GM19240 (cell line): ENCODE measurements at regions not wholly inside any gene's neighbourhood (a gene's known extent, or its start where the extent isn't known, plus 50 kb on each side); places are given as distances from the start of the nearest gene placed in this dataset.

ENCODE experiments used
- DNase-seq: peaks from one replicate; pipeline ENCODE4 v3.0.0; 2011; ENCODE audit warnings: low spot score; ENCODE audit not compliant: insufficient read length

DNA sequence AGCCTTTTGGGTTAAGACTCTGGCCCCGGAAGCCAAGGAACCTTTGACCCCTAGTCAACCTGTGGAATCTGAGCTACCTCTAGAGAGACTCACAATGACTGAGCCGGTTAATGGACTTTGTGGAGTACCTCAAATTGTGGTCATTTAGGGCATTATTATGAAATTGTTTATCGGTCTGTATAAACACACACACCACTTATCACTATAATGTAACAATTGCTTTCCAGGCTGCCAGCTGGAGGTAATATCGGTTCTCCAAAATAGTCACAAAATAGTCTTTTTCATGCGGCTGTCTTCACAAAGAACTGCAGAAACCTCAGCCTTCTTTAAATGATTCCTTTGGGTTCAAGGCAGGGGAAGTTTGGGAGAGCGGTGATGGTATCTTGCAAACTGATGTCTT, 144.2 kb downstream of the DACT1 start:
- DNase-seq = no peak

DNA sequence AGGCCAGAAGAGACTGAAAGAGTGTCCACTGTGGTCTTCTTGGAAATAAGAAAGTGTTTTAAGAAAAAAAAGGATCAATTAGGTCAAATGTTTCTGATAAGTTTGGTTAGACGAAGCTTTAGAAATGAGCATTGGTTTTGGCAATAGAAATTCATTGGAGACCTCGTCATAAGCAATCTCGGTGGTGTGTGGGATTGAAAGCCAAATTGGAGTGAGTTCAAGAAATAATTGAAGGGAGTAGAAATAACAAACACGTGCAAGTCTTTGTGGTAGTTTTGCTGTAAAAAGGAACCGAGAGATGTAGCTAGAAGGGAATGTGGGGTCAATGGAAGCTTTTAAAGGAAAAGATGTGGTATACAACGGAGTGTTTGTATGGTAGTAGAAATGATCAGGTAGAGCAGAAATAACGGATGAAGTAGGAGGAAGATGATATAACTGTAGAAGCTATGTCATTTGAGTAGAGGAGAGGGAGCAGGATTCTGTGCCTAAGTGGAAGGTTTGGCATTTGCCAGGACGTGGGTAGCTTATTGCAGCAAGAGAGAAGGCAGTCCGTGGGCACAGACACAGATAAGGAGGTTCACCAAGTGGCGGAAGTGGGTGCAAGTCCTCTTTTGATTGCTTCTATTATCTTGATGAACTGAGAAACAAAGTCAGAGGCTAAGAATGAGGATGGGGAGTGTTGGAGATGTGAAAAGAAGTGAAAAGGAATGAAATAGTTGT, 146.2 kb downstream of the DACT1 start:
- no peak for DNase-seq

DNA sequence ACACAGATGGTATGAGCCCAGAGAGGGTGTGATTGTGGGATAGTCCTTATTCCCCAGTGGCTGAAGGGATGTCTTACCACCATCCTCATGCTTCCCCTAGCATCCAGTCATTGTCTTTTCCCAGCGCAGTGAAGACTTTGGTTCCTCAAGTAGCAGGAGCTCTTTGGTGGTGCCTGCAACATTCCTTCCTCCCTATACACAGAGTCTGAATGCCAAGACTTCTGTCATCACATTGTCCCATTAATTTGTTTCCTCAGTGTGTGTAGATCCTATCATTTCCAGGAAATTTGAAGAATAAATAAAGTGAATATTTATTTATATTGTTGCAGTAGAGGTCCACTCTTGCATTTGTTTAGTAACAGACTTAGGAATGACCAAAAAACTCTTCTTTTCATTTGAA, 147.2 kb downstream of the DACT1 start:
- DNase-seq = no peak

DNA sequence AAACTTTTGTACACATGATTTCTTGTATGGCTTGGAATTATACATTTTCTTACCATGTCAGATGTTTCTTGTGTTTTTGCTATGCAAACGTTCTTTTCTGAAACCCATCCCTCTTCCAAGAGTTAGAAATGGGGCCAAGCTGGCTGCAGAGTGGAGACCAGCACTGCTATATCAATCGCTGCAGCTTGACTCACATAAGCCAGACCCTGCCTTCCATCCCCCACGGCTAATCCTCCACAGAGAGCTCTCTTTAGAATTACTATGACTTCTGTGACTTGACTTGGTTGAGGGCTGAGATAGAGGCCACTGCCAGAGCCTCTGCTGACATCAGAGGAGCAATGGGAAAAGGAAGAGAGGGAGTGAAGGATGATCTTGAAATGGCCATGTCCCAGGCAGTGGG, 147.9 kb downstream of the DACT1 start:
- DNase-seq = no peak

DNA sequence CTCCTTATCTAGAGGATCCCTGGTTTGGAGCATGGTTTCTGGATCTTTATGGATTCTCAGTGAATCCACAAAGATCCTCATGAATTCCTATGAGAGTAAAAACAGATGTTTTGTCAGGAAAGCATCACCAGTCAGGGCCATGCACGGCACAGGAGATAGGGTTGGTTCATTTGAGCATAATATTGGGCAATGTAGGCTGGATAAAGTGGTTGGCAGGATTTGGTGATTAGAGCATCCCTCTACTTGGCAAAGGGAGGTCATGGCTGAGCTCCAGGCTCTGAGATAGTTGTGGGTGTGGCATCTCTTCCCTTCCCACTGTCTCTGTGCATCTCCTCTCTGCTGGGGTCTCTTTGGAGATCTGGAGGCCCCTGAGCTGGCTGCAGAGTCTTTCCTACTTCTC, 149.8 kb downstream of the DACT1 start:
- no peak for DNase-seq

DNA sequence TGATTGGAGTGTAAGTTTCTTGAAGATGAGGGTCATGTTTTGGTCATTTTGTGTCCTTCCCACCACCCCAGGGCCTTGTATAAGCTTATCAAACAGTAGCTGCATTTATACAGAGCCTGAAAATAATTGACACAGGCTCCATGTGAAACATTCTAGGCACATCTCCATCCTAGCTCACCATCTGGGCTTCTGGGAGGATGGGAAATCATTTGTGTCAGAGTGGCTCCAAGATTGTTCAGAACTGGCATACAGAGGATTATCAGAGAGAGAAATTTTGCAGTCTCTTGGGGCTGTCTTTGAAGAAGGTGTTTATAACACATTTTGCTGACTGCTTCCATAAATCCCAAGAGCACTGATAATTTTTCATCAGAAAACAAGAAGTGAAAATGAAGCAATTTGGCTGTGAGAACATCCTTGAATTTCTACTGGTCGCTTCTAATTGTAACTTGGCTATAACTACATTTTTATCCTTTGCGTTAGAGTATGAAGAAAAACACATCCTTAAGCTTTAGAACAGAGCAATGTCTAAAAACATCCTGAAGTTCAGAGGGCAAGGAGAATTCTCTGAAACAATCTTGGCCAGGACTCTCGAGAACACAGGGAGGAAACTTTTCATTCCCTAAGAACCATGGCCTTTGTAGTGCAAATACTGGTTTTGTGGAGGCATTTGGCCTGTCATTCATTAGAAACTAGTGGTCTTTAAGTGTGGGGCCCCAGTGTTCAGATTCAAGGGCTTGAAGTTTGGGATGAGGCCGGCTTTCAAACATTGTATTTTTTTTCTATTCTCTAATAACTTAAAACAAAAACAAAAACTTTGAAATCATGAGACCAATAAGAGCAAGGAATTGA, 151.1 kb downstream of the DACT1 start:
- no peak for DNase-seq

DNA sequence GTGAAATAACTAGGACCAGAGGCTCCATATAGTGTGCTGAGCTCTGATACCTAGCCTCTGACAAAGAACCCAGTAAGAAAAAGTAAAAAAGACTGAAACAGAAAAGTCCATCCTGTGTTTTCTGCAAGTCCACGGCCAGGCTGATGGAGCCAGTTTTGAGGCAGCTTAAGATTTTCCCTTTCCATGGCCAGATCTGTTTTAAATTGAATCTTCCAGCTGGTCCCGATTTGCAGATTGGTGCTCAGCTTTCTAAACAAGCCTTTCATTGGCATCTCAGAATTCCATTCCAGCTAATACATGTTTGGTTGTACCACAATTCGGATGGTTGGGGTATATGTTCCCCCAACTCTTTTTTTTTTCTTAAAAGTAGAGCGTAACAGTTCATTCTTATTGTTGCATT, 152.0 kb downstream of the DACT1 start:
- no peak for DNase-seq

DNA sequence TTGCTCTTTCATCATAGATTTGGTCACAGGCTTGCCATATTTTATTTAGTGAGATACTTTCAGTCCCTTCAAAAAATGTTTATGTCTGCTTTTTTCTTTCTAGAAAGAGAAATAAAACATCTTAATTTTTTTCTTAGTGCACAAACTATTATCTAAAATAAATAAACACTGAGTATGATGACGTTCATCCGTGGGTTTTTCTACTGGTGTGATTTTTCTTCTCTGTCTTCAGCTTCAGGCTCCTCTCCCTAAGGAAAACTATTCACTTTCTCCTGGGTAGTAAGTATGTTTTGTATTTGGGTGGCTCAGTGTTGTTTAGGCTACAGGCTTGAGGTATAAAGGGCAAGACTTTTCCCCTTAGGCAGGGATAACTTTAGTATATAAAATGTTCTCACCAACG, 154.7 kb downstream of the DACT1 start:
- no peak for DNase-seq

DNA sequence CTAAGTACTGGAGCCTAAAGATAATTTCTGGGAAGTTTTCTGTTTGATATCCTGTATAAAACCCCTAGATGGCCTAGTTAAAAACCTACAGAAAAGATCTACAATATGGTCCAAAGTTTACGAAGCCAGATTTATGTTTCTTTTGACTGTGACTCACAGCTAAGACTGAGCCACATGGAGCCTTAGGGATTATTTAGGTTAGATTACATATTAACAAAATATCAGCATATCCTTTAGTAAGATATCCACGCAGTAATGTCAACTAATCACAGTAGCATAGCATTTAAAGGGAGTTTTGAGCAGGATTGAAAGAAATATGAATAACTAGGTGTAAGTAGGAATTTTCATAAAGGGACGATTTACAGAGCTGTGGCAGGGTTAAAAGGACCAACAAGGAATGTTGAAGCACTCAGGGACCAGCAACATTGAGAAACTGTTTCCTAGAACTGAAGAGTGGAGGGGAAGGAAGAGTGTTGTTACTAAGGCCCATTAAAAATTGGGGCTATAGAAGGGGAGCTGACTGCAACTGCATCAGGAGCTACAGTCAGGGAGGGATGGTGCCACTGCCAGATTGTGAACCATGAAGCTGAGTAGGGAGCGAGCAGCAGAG, 155.5 kb downstream of the DACT1 start:
- DNase-seq = no peak

DNA sequence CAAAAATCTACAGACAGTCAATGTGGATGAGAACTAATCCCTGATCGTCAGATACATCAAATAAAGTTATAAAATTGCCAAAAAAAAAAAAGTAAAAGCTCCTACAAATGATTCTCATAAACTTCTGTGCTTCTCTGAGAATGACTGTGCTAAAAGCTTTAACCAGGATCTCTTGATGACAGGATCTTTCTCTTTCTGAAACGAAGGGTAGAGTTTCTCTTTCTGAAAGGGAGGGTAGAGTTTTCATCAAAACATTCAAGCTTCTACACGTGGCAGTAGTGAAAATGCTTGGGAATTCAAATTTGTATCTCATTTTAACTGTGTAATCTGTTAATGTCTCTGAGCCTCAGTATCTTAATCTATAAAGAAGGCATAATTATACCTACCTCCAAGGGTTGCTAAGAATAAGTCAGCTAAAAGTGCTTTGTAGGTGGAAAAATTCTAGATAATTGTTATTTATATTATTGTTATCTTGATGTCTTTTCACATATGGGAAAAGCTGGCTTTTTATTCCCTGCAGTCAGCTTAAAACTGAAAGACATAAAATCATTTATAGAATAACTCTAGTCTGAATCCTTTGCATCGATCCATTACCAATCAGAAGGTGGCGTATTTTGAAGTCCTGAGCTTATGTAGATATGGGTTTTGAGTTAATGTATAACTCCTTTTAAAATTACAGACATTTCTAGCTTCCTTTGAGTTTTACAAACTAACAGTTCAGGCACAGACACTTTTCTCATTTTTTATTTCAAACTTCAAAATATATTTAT, 157.4 kb downstream of the DACT1 start:
- DNase-seq = no peak

DNA sequence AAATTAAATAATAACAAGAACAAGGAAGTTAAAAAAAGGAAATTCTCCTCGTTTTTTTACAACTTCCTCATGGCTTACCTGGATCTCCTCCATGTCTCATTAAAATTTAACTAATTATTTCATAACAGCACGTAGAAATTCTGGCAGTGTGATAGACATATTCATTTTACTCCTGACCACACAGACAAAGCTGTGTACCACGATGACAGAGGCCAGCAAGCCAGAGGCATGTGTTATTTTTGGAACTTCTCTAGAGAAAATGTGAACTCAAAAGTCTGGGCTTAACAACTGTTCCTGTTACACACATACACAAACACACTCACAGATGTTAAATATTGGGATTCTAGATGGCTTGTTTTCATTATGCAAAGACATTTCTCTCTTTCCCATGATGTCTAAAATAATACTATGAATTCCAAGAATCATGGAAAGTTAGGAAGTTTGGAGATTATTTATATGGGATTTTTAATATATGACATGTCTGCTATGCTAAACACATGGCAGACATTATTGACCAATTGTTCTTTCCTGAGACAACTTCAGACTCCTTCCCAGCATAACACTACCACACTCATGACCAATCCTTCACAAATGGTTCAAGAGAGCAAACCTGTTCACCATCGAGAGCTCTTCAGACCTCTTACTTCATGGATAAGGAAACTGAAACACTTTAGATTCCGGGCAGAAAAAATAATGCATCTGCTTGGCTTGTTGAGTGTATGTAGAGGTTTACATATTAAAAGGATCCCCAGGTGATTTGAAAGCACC, 158.7 kb downstream of the DACT1 start:
- DNase-seq = no peak

DNA sequence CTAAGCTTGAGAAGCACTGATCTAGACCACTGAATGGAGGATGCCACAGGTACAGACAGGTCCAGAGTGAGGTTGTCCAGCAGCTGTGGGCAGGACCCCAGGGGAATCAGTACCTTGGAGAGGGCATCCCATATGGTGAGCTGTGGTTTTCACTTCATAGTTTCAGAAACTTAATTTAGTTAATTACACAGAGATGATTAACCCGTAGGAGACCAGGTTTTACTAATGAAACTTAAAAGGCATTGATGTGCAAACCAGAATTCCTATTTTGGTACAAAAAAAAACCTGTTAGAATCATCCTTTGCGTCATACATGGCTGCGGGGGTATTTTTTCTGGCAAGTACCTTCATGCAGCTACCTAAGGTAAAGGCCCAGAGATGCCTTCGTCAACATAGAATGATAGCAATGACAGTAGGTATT, 159.3 kb downstream of the DACT1 start:
- no peak for DNase-seq

DNA sequence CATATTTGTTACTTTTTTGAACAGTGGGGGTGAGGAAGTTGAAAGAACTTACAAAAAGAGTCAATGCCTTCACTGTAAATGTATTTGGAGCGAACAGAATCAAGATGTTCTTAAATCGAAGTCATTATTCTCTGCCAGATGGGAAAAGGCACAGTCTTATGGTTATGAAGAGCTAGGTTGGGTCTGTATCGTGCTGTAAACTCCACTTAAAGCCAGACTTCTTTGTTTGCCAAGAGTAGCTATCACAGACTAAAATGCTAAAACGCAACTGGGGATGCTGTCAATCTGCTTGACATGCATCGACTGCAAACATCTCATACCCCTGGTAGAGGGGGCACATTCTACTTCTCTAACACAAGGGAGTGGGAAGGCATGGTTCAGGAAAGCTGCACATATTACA, 160.4 kb downstream of the DACT1 start:
- no peak for DNase-seq

DNA sequence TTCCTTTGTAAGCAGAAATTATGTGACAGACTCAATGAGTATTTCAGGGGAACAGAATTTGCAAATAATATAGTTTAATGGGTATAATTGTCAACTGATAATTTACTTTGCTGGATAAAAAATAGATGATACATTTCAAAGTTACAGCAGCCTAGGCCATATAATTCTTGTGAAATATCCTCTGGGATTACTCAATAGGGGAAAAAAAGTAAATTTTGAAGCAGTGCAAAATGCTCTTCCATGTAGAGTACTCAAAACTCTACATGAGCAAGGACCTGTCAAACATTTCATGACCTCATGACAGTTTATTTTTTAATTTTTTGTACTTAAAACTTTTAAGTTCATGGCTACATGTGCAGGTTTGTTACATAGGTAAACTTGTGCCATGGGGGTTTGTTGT, 163.3 kb downstream of the DACT1 start:
- no peak for DNase-seq

DNA sequence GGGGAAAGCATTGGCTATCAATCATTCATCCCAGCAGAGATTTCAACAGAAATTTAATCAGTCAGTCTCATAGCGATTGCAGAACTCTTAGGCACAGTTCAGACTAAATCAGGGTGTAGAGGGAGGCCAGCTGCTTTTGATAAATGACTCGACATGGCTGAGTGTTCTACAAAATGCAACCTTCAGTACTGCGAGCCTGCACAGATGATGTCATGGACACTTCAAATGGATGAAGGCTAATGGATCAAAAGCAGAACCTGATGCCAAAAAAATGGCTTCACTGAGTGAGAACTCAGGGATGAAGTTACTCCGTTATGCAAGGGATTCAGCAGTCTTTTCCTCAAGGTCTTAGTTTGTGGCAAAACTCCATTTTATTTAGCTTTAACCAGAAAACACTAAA, 167.3 kb downstream of the DACT1 start:
- no peak for DNase-seq

DNA sequence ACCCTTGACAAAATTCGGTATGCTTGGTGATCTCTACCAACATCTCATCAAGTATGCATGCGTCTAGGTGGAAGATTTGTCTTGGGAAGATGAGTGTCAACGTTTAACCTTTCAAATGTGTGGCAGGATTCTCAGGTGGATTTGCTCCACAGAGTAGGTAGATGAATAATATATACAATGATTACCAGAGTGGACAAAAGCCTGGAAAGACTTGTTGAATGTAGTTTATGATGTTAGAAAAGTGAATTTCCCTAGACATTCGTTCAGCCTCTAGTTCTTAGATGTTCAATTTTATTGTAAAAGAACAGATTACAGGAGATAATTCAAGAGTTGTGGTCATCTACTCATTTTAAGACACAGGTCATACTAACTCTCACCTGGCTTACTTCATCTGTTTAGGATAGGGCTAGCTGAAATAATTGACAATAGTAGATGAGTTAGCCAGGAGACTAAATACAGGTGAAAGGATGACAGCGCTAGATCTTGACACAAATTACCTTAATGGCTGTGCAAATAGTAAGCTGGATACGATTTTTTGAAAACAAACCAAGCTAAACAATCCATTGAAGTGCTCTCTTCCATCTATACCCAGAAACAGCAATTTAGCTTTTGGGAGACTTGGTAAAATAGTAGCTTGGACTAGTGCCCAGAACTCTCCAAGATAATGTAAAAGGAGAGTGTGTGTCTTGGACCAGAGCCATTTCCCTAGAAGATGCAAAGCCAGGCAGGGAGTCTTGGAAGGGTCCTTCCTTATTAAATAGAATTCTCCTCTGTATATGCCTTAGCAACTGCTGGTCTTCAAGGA, 168.0 kb downstream of the DACT1 start:
- DNase-seq = no peak

DNA sequence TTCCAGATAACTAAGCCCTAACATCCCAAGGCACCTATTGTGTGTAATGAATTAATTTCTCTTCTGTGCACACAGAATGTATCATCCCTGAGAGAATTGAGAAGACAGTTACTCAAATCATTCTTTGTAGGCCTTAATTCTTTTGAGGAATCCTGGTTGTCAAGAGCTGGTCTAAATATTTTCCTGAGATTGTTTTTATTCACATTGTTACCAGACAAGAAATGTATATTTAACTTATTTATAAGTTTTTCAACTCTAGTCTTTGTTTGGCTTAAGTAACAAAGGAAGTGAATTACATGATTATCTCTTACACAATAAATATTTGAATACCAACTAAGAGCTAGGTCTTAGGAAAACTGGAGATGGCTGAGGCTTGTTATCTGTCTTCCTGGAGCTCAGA, 169.4 kb downstream of the DACT1 start:
- DNase-seq = no peak

DNA sequence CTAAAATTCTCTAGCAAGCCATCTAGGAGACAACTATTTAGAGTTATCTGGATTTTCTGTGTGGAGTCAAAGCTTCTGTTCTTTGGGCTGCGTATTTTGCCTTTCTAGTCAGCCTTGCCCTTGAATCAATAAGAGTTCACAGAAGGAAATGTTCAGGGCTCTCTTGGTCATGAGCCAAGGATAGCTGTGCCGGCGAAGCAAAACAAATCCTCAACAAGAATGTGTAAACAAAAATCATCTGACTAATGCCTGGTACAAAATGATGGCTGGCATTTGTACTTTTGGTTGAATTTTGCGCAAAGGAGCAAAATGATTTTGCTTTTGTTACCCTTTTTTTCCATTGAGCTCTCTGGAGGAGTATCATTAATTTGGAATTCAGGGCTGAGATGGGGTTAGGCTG, 171.1 kb downstream of the DACT1 start:
- DNase-seq = no peak

DNA sequence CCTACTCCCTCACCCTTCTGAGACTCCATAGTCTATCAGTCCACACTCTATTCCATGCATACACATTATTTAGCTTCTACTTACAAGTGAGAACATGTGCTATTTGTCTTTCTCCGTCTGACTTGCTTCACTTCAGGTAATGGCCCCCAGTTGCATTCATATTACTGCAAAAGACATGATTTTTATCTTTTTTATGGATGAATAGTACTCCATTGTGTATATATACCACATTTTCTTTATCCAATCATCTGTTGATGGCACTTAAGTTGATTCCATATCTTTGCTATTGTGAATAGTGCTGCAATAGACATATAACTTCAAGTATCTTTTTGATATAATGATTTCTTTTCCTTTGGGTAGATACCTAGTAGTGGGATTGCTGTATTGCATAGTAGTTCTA, 171.8 kb downstream of the DACT1 start:
- DNase-seq = no peak
